MCF 10A (cell line): ENCODE measurements at regions not wholly inside any gene's neighbourhood (a gene's known extent, or its start where the extent isn't known, plus 50 kb on each side); places are given as distances from the start of the nearest gene placed in this dataset.

Experiments
- BruUV-seq: library from RNA; stranded (reverse); fragments of 400-500 nt; replicated peaks from 2 replicates; lab custom pipeline; 2021; lab: Mats Ljungman, UMichigan
- CTCF ChIA-PET: fragments of 300-600 bp; sonication (Branson Sonifier 250); formaldehyde crosslinking; extraction: SDS; loops from one replicate; lab custom pipeline; 2021; ENCODE audit warnings: antibody characterized with exemption, inconsistent platforms; lab: Yijun Ruan, JAX
- POLR2A ChIA-PET: fragments of 300-600, 350-650 bp; sonication (Branson Sonifier 250); formaldehyde crosslinking; extraction: SDS; loops from one replicate; lab custom pipeline; 2020; ENCODE audit warnings: antibody characterized with exemption, inconsistent platforms; lab: Yijun Ruan, JAX
- DNase-seq: peaks from one replicate; pipeline ENCODE4 v3.0.0-alpha.2; 2018; ENCODE audit not compliant: unreplicated experiment
- H3K27ac Mint-ChIP-seq: one replicate; pipeline ENCODE4 v1.8.0; 2022; ENCODE audit warnings: mild to moderate bottlenecking, low read depth, mixed read lengths; ENCODE audit not compliant: unreplicated experiment
- H3K27me3 Mint-ChIP-seq: one replicate; pipeline ENCODE4 v1.8.0; 2022; ENCODE audit warnings: mixed read lengths; ENCODE audit not compliant: insufficient read depth, unreplicated experiment
- H3K36me3 Mint-ChIP-seq: one replicate; pipeline ENCODE4 v1.8.0; 2022; ENCODE audit warnings: mild to moderate bottlenecking, moderate library complexity, mixed read lengths; ENCODE audit not compliant: insufficient read depth, unreplicated experiment
- H3K4me1 Mint-ChIP-seq: one replicate; pipeline ENCODE4 v1.8.0; 2022; ENCODE audit warnings: mixed read lengths; ENCODE audit not compliant: insufficient read depth, unreplicated experiment
- H3K4me3 Mint-ChIP-seq: one replicate; pipeline ENCODE4 v1.8.0; 2022; ENCODE audit warnings: mild to moderate bottlenecking, moderate library complexity, mixed read lengths; ENCODE audit not compliant: unreplicated experiment
- H3K9me3 Mint-ChIP-seq: one replicate; pipeline ENCODE4 v1.8.0; 2022; ENCODE audit warnings: mixed read lengths; ENCODE audit not compliant: unreplicated experiment
- intact Hi-C: fragments of 100-400 bp; cut with micrococcal nuclease; formaldehyde crosslinking; loops from 2 replicates; pipeline ENCODE4 v1.14.1; 2022
- TF ChIP-seq, protein P1 (sequence below): fragments of 200-600 bp; IDR thresholded peaks from one replicate; pipeline ENCODE4 v1.8.0; 2022; ENCODE audit warnings: antibody characterized with exemption, mild to moderate bottlenecking; ENCODE audit not compliant: unreplicated experiment

DNA sequence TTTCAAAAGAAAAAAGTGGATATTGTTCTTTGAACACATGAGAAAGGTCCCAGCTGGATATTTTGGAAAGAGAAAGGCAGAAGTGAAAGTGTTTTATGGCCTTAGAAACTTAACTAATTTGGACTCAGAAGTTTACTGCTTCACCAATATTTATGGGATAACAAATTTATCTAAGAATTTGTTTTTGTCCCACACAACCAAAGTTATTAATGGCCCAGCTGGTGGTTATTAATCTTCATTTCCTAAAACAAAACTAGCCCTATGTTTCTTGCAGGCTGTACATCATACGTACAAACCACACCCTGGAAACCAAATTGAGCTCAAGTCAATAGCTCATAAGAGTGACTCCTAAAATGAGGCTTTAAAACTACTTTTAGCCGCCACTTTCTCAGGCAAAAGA, 372.9 kb upstream of the LMCD1 start:
- H3K27me3 Mint-ChIP-seq = no peaks in the 10 kb centered on the region
- no peaks in the 10 kb centered on the region for H3K36me3 Mint-ChIP-seq
- ChIA-PET POLR2A (interaction anchor here (0.8 kb wide), 1 partner anchor 20 kb away, joined by 3 read pairs; no protein-coding TSS in a partner anchor), CTCF (interaction anchor here (0.8 to 2.0 kb wide), 2 partner anchors 8 to 17 kb away, joined by 3 to 9 read pairs; no protein-coding TSS in a partner anchor)
- no peak overlapping the region for H3K27ac Mint-ChIP-seq
- intact Hi-C loops = loop anchor here (5.0 kb wide), 1 partner anchor 169 kb away; no protein-coding TSS in a partner anchor
- no peak overlapping the region for H3K4me3 Mint-ChIP-seq
- H3K9me3 Mint-ChIP-seq = no peaks in the 10 kb centered on the region
- BruUV-seq = no TSS peak
- TF ChIP-seq, protein P1, sequence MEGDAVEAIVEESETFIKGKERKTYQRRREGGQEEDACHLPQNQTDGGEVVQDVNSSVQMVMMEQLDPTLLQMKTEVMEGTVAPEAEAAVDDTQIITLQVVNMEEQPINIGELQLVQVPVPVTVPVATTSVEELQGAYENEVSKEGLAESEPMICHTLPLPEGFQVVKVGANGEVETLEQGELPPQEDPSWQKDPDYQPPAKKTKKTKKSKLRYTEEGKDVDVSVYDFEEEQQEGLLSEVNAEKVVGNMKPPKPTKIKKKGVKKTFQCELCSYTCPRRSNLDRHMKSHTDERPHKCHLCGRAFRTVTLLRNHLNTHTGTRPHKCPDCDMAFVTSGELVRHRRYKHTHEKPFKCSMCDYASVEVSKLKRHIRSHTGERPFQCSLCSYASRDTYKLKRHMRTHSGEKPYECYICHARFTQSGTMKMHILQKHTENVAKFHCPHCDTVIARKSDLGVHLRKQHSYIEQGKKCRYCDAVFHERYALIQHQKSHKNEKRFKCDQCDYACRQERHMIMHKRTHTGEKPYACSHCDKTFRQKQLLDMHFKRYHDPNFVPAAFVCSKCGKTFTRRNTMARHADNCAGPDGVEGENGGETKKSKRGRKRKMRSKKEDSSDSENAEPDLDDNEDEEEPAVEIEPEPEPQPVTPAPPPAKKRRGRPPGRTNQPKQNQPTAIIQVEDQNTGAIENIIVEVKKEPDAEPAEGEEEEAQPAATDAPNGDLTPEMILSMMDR = no peak
- no peak for DNase-seq
- H3K4me1 Mint-ChIP-seq = no peaks in the 10 kb centered on the region

DNA sequence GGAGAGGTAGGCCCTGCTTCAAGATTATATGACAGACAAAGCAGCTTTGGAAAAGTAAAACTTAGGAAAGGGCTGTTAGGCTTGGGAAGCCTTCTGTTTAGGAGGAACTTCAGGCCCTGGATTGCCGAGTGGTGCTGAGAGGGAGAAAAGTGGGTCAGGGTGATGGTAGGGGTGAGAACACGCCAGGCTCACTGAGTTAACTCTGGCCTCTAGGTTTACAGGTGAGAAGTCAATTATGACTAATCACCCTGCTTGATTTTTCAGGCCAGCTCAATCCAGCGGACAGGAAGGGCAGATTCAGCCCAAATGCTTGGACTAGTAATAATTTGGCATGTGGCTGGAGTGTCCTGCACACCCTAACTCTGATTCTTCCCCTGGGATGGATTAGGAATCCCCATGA, 365.1 kb upstream of the LMCD1 start:
- no TSS peak for BruUV-seq
- no peak for DNase-seq
- Mint-ChIP-seq H3K9me3 (peaks cover 8% of the 10 kb centered on the region), H3K4me1 (no peaks in the 10 kb centered on the region), H3K36me3 (no peaks in the 10 kb centered on the region), H3K27ac (no peak overlapping the region), H3K4me3 (no peak overlapping the region), H3K27me3 (no peaks in the 10 kb centered on the region)
- intact Hi-C loops = no loop called here
- ChIA-PET CTCF (interaction anchor here (0.7 kb wide), 2 partner anchors 8 to 966 kb away, joined by 3 to 4 read pairs; no protein-coding TSS in a partner anchor), POLR2A (no interaction called here)
- TF ChIP-seq, protein P1 = no peak

DNA sequence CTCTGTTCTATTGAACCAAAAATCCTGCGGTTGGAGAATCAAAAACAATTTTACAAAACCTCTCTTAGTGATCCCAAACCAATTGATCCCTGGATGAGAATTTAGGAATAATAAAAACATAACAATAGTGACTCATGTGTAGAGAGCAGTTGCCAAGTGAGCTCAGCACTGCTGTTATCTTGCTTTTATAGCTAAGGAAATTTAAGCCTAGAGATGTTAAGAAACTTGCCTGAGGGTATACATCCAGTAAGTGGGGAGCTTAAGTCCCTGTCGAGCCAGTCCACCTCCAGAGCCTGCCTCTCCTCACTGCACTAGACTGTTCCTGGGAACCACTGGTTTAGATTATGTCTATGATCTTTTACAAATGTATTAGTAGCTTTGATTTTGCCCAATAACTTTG, 358.4 kb upstream of the LMCD1 start:
- H3K4me3 Mint-ChIP-seq = no peak overlapping the region
- H3K27me3 Mint-ChIP-seq = no peaks in the 10 kb centered on the region
- DNase-seq = no peak
- ChIA-PET POLR2A (no interaction called here), CTCF (interaction anchor here (0.6 to 1.0 kb wide), 4 partner anchors 10 to 283 kb away, joined by 3 to 4 read pairs (median 4); no protein-coding TSS in a partner anchor)
- TF ChIP-seq, protein P1 = no peak
- peaks cover 8% of the 10 kb centered on the region for H3K9me3 Mint-ChIP-seq
- no peaks in the 10 kb centered on the region for H3K36me3 Mint-ChIP-seq
- no peak overlapping the region for H3K27ac Mint-ChIP-seq
- intact Hi-C loops = no loop called here
- peaks cover 15% of the 10 kb centered on the region for H3K4me1 Mint-ChIP-seq
- no TSS peak for BruUV-seq

DNA sequence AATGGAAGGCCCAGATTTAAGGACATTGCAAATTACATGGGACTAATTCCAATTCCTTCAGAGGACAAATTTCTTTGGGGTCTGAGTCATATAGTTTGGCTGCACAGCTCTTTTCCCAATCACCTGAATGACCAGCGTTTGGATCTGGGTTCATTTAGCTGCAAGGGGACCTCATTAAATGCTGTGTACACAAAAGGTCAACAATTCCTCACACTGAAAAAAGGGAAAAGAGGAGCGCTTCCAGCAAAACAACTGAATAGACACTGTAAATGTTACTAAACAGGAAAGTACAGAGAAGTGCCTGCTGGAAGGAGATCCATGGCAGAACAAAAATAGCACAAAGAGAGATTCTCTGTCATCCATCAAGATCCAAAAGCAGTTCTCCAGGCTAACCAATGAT, 356.0 kb upstream of the LMCD1 start:
- Mint-ChIP-seq H3K27ac (no peak overlapping the region), H3K4me1 (peaks cover 15% of the 10 kb centered on the region), H3K27me3 (no peaks in the 10 kb centered on the region), H3K4me3 (no peak overlapping the region), H3K36me3 (no peaks in the 10 kb centered on the region), H3K9me3 (peaks cover 7% of the 10 kb centered on the region)
- no TSS peak for BruUV-seq
- DNase-seq = no peak
- TF ChIP-seq, protein P1 = no peak
- intact Hi-C loops = no loop called here
- ChIA-PET POLR2A (no interaction called here), CTCF (interaction anchor here (0.6 to 1.0 kb wide), 3 partner anchors 10 to 519 kb away, joined by 3 to 4 read pairs (median 3); no protein-coding TSS in a partner anchor)
